Brain microvascular endothelial cell (primary cell): ENCODE measurements at regions not wholly inside any gene's neighbourhood (a gene's known extent, or its start where the extent isn't known, plus 50 kb on each side); places are given as distances from the start of the nearest gene placed in this dataset.

Source experiments
- DNase-seq: peaks from one replicate; pipeline ENCODE4 v3.0.0-alpha.2; 2020
- H3K27ac ChIP-seq: fragments of 250-450 bp; sonication (Bioruptor Pico); 2 replicates; pipeline ENCODE4 v1.5.1; 2020; ENCODE audit warnings: mild to moderate bottlenecking, moderate library complexity
- H3K27me3 ChIP-seq: fragments of 250-450 bp; sonication (Bioruptor Pico); replicated peaks from 2 replicates; pipeline ENCODE4 v1.5.1; 2020; ENCODE audit warnings: mild to moderate bottlenecking
- H3K36me3 ChIP-seq: fragments of 250-450 bp; sonication (Bioruptor Pico); replicated peaks from 2 replicates; pipeline ENCODE4 v1.5.1; 2020; ENCODE audit warnings: mild to moderate bottlenecking
- H3K4me3 ChIP-seq: 2 replicates; pipeline ENCODE4 v1.5.1; 2011; ENCODE audit warnings: low read depth, mild to moderate bottlenecking, control low read depth, low read length, moderate library complexity
- in situ Hi-C: cut with HindIII; loops from 2 replicates; pipeline ENCODE4 v1.10.0; 2017; ENCODE audit warnings: low sequenced_read_pairs, low pct_ligation_motif_present
- TF ChIP-seq, protein P1 (sequence below): IDR thresholded peaks from 2 replicates; pipeline ENCODE4 v1.5.1; 2011; ENCODE audit warnings: low read depth, mild to moderate bottlenecking, moderate library complexity, low read length, control low read depth, inconsistent platforms; ENCODE audit errors: missing control alignments

DNA sequence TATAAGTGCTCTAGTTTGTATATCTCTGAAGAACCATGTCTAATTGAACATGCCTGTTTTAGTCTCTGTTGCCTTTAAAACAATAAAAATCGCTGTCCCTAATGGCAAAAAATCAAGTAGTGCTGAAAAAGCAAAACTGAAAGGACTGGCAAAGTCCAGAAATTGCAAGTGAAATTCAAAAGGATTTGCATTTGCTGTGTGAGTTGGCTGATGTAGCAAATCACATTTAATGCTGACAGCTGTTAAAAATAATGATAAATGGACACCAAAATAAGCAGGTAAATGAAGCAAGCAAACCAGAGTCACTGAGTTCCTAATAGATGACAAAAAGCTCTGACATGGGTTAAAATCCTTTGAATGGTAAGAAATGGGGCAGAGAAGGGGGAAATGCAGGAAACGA is 874.1 kb downstream of the GRM8 start:
- Histone ChIP-seq H3K27ac (no peak overlapping the region), H3K4me3 (no peak overlapping the region), H3K27me3 (no peaks in the 10 kb centered on the region), H3K36me3 (no peaks in the 10 kb centered on the region)
- TF ChIP-seq, protein P1, sequence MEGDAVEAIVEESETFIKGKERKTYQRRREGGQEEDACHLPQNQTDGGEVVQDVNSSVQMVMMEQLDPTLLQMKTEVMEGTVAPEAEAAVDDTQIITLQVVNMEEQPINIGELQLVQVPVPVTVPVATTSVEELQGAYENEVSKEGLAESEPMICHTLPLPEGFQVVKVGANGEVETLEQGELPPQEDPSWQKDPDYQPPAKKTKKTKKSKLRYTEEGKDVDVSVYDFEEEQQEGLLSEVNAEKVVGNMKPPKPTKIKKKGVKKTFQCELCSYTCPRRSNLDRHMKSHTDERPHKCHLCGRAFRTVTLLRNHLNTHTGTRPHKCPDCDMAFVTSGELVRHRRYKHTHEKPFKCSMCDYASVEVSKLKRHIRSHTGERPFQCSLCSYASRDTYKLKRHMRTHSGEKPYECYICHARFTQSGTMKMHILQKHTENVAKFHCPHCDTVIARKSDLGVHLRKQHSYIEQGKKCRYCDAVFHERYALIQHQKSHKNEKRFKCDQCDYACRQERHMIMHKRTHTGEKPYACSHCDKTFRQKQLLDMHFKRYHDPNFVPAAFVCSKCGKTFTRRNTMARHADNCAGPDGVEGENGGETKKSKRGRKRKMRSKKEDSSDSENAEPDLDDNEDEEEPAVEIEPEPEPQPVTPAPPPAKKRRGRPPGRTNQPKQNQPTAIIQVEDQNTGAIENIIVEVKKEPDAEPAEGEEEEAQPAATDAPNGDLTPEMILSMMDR: no peak
- DNase-seq: no peak
- in situ Hi-C loops: no loop called here

DNA sequence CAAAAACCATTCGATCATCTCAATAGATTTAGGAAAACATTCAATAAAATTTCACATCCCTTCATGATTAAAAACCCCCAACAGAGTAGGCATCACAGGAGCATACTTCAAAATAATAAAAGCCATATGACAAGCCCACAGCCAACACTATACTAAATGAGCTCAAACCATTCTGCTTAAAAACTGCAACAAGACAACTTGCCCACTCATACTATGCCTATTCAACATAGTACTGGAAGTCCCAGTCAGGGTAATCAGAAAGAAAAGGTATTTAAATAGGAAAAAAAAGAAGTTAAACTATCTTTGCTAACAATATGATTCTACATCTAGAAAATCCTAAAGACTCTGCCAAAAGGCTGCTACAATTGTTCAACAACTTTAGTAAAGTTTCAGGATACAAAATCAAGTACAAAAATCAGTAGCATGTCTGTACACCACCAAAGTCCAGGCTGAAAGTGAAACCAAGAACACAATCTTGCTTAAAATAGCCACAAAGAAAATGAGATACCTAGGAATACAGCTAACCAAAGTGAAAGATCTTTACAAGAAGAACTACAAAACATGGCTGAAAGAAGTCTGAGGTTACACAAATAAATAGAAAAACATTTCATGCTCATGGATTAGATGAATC is 882.6 kb downstream of the GRM8 start:
- no peak for DNase-seq
- Histone ChIP-seq H3K36me3 (no peaks in the 10 kb centered on the region), H3K27ac (no peak overlapping the region), H3K4me3 (no peak overlapping the region), H3K27me3 (no peaks in the 10 kb centered on the region)
- in situ Hi-C loops: no loop called here
- TF ChIP-seq, protein P1: no peak

DNA sequence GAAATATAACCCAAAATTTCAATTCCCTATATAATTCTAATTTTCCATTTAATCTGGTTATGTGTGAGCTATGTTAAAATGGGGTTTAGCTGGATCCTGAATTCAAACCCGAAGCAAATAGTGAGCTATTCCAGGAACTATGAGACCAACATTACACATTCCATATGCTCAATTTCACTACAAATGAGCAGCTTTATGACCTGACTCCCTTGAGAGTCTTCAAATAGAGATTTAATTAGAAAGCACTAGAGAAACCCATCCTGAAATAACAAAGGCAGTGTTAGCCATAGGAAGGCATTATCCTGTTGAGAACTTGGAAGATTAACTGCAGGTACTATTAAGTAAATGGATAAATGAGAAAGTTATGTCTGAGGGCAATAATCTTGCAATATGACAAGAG is 890.0 kb downstream of the GRM8 start:
- TF ChIP-seq, protein P1: no peak
- H3K36me3 ChIP-seq: no peaks in the 10 kb centered on the region
- no peak overlapping the region for H3K4me3 ChIP-seq
- DNase-seq: no peak
- in situ Hi-C loops: no loop called here
- no peaks in the 10 kb centered on the region for H3K27me3 ChIP-seq
- no peak overlapping the region for H3K27ac ChIP-seq

DNA sequence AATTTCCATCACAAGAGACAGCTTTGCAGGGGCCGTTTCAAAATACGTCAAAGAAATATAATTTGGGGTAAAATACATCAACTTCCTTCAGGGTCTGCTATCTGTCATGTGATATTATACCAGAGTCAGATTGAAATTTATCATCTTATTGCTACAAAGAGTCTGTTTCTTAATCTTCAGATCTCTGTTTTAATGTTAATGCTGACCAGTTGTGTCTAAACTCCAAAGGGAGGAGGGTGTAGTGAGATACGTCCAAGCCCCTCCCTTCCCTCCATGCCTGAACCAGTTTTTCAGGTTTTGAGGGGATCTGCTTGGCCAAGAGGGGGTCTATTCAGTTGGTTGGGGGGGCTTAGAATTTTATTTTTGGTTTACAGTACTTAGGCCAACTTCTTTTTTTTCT is 891.6 kb downstream of the GRM8 start:
- in situ Hi-C loops: no loop called here

DNA sequence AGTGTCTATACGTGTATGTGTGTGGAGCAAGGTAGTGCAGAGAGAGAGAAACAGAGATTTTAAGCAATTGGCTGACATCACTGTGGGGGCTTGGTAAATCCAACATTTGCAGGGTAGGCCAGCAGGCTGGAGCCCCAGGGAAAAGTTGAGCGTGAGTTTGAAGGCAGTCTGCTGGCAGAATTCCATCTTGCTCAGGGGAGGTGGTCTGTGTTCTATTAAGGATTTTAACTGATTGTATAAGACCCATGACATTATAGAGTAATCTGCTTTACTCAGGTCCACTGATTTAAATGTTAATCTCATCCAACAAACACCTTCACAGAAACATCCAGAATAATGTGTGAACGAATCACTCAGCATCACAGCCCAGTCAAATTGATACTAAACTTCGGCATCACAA is 912.9 kb downstream of the GRM8 start:
- H3K27me3 ChIP-seq: no peaks in the 10 kb centered on the region
- no peak for DNase-seq
- H3K36me3 ChIP-seq: no peaks in the 10 kb centered on the region
- TF ChIP-seq, protein P1: no peak
- no peak overlapping the region for H3K27ac ChIP-seq
- H3K4me3 ChIP-seq: no peak overlapping the region
- in situ Hi-C loops: no loop called here

More for the DNA sequence above, 891.6 kb downstream of the GRM8 start:
- no peak for DNase-seq
- Histone ChIP-seq H3K27me3 (no peaks in the 10 kb centered on the region), H3K4me3 (no peak overlapping the region), H3K36me3 (no peaks in the 10 kb centered on the region), H3K27ac (no peak overlapping the region)
- TF ChIP-seq, protein P1: no peak

DNA sequence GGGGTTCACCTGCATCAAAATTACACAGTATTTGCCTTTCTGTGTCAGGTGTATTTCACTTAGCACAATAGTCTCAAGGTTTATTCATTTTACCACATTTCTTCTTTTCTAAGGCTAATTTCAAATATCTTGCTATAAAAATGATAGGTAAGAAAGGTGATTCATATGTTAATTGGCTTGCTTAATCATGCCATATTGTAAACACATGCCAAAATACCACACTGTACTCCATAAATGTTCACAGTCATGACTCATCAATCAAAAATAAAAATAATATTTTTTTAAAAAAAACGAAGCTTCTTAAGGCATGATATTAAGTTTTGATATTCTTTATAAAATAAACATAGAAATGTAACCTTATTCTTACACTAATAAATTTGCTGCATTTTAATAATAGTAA is 947.1 kb downstream of the GRM8 start:
- Histone ChIP-seq H3K27ac (no peak overlapping the region), H3K27me3 (no peaks in the 10 kb centered on the region), H3K4me3 (no peak overlapping the region), H3K36me3 (no peaks in the 10 kb centered on the region)
- DNase-seq: no peak
- in situ Hi-C loops: no loop called here
- TF ChIP-seq, protein P1: no peak
